ENCODE measurements at regions not wholly inside any gene's neighbourhood (a gene's known extent, or its start where the extent isn't known, plus 50 kb on each side); places are given as distances from the start of the nearest gene placed in this dataset.
A peak's percentile ranks its signal among the peaks of the same experiment; 100 is the strongest.

DNA sequence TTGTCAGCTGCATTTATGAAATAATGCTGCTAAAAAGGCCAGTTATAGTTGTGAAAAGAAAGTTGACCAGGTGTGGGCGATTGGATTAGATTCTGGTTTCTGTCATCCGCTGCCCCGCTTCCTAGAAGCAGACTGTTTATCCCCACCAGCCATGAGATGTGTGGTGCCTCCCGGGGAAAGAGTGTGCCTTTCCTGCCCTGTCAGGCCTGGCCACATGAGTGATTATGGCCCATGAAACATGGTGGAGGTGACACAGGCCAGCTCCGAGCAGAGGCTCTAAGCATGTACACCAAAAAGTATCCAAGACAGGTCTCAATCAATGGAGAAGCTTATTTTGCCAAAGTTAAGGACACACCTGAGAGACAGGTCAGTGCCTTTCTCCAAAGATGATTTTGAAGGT lies 85.4 kb upstream of the ABHD2 start:
- no peaks in the 10 kb centered on the region for H4K20me1 ChIP-seq (ENCODE audit: insufficient read depth, low read length)
- no peaks in the 10 kb centered on the region for H3K79me2 ChIP-seq (ENCODE audit: insufficient read depth, low read length)
- intact Hi-C loops (cut with micrococcal nuclease; ENCODE audit: unreplicated experiment) (no loop called here), in situ Hi-C loops (cut with HindIII; ENCODE audit: extremely low pct_ligation_motif_present, low pct_unique_long_range_greater_than_20kb) (loop anchor here (5.0 kb wide), 1 partner anchor 101 kb away; no protein-coding TSS in a partner anchor)
- no peak for TF ChIP-seq RERE (CRISPR knock-in tag; IDR thresholded peaks at IDR 0.05; ENCODE audit: low read depth)
- 0 out of 2 replicates have a peak overlapping the region, but pooled peaks have one; percentile 29 for H3K9ac ChIP-seq (ENCODE audit: insufficient read depth, low read depth, low read length)
- no peaks in the 10 kb centered on the region for H3K36me3 ChIP-seq (replicated peaks in 1 of 2; ENCODE audit: control insufficient read depth in 1 of 2, insufficient read depth in 2 of 2, low read length in 2 of 2)
- ChIA-PET CTCF (ENCODE audit: low intra/inter-chr PET ratio, low total read pairs) (interaction anchor here (2.5 kb wide), 1 partner anchor 98 kb away, joined by 8 read pairs; no protein-coding TSS in a partner anchor), POLR2A (no interaction called here)
- peak overlapping the region; percentile 75 for H3K4me2 ChIP-seq (ENCODE audit: low read depth, low read length)
- peaks cover 0 to 4% of the 10 kb centered on the region in 2 experiments; a peak in 3 of 5 replicates for H3K27me3 ChIP-seq (ENCODE audit: control insufficient read depth in 1 of 2, insufficient read depth in 2 of 2, low read length in 2 of 2)
- H3K4me1 ChIP-seq (ENCODE audit: insufficient read depth, low read length) = peaks cover 21% of the 10 kb centered on the region
- FAIRE-seq (no peak), ATAC-seq (peak; percentile 45), DNase-seq (ENCODE audit: low spot score) (no peak)
- H3K27ac ChIP-seq (ENCODE audit: extremely low read length, insufficient read depth, low read length) = no peak overlapping the region
- peak overlapping the region in 1 of 3 experiments; percentile 52; a peak in 3 of 6 replicates for H3K4me3 ChIP-seq (replicated peaks in 1 of 3; ENCODE audit: insufficient read depth in 1 of 3, low read depth in 2 of 3, low read length in 3 of 3)
- no peak overlapping the region for H2AFZ ChIP-seq (ENCODE audit: low read length)
- BruUV-seq (replicated peaks) = no TSS peak
- WGBS (ENCODE audit: low lambda C conversion rate) = 37% methylated on average over 5 of the region's 5 CpGs
- H3K9me3 ChIP-seq (ENCODE audit: low read length) = no peaks in the 10 kb centered on the region
